ENCODE measurements at regions not wholly inside any gene's neighbourhood (a gene's known extent, or its start where the extent isn't known, plus 50 kb on each side); places are given as distances from the start of the nearest gene placed in this dataset.

GRCh38 chr10:90587081-90587491 lies 270.8 kb downstream of the HTR7 start:
- Mint-ChIP-seq H3K4me1 (ENCODE audit: low read depth) (peaks cover 12% of the 10 kb centered on the region), H3K27me3 (peaks cover 5% of the 10 kb centered on the region), H3K36me3 (ENCODE audit: insufficient read depth) (no peaks in the 10 kb centered on the region), H3K9me3 (ENCODE audit: low read depth) (no peaks in the 10 kb centered on the region), H3K4me3 (ENCODE audit: low read depth) (no peak overlapping the region), H3K27ac (no peak overlapping the region)
- TF ChIP-seq, protein P1, sequence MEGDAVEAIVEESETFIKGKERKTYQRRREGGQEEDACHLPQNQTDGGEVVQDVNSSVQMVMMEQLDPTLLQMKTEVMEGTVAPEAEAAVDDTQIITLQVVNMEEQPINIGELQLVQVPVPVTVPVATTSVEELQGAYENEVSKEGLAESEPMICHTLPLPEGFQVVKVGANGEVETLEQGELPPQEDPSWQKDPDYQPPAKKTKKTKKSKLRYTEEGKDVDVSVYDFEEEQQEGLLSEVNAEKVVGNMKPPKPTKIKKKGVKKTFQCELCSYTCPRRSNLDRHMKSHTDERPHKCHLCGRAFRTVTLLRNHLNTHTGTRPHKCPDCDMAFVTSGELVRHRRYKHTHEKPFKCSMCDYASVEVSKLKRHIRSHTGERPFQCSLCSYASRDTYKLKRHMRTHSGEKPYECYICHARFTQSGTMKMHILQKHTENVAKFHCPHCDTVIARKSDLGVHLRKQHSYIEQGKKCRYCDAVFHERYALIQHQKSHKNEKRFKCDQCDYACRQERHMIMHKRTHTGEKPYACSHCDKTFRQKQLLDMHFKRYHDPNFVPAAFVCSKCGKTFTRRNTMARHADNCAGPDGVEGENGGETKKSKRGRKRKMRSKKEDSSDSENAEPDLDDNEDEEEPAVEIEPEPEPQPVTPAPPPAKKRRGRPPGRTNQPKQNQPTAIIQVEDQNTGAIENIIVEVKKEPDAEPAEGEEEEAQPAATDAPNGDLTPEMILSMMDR (IDR thresholded peaks at IDR 0.05; ENCODE audit: unreplicated experiment), result no peak
- no peak for DNase-seq (ENCODE audit: low spot score, unreplicated experiment)

DNA sequence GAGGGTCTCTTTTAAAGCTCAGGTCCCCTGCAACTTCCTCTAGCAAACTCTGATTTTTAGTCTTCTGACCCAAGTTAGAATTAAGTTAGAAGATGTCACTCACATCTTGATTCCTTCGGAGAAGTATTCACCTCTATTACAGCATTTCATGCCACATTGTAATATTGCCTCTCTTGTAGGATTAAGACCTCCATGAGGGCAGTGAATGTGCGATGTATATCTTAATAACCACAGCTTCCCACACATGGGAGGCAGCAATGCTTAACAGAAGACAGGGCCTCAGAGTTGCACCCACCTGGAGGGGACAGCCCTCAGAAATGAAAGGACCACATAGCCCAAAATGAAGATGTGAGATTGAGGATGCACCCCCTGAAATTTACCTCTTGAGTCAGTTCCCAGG lies 270.3 kb downstream of the HTR7 start:
- H3K9me3 Mint-ChIP-seq (ENCODE audit: low read depth), result no peaks in the 10 kb centered on the region
- H3K36me3 Mint-ChIP-seq (ENCODE audit: insufficient read depth), result no peaks in the 10 kb centered on the region
- TF ChIP-seq, protein P1 (IDR thresholded peaks at IDR 0.05; ENCODE audit: unreplicated experiment), result no peak
- peaks cover 12% of the 10 kb centered on the region for H3K4me1 Mint-ChIP-seq (ENCODE audit: low read depth)
- no peak overlapping the region for H3K27ac Mint-ChIP-seq
- H3K27me3 Mint-ChIP-seq, result peaks cover 5% of the 10 kb centered on the region
- no peak overlapping the region for H3K4me3 Mint-ChIP-seq (ENCODE audit: low read depth)
- DNase-seq (ENCODE audit: low spot score, unreplicated experiment), result no peak

DNA sequence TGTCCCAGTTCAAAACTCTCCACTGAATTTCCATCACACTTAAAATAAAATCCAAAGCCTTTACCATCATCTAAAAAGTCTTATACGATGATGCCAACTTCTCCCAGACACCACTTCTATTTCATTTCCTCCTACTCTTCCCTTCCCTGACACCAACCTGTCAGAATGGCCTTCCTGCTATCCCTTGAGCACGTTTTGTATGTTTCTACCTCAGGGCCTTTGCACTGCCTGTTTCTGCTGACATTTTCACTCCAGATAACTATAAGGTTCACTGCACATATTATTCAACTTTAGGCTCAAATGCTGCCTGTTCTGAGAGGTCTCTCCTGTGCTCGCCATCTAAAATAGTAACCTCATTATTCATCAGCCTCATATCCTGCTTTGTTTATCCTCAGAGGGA lies 269.6 kb downstream of the HTR7 start:
- Mint-ChIP-seq H3K27ac (peak overlapping the region; percentile 14), H3K27me3 (peaks cover 5% of the 10 kb centered on the region), H3K4me3 (ENCODE audit: low read depth) (no peak overlapping the region), H3K36me3 (ENCODE audit: insufficient read depth) (no peaks in the 10 kb centered on the region), H3K4me1 (ENCODE audit: low read depth) (peaks cover 12% of the 10 kb centered on the region), H3K9me3 (ENCODE audit: low read depth) (no peaks in the 10 kb centered on the region)
- TF ChIP-seq, protein P1 (IDR thresholded peaks at IDR 0.05; ENCODE audit: unreplicated experiment), result no peak
- DNase-seq (ENCODE audit: low spot score, unreplicated experiment), result no peak

- Mint-ChIP-seq H3K9me3 (ENCODE audit: low read depth) (no peaks in the 10 kb centered on the region), H3K36me3 (ENCODE audit: insufficient read depth) (no peaks in the 10 kb centered on the region), H3K4me3 (ENCODE audit: low read depth) (no peak overlapping the region), H3K27ac (no peak overlapping the region), H3K27me3 (peaks cover 5% of the 10 kb centered on the region), H3K4me1 (ENCODE audit: low read depth) (peaks cover 12% of the 10 kb centered on the region)
- DNase-seq (ENCODE audit: low spot score, unreplicated experiment), result no peak
- TF ChIP-seq, protein P1 (IDR thresholded peaks at IDR 0.05; ENCODE audit: unreplicated experiment), result no peak
Measured at GRCh38 chr10:90589825-90590224, 268.0 kb downstream of the HTR7 start.

DNA sequence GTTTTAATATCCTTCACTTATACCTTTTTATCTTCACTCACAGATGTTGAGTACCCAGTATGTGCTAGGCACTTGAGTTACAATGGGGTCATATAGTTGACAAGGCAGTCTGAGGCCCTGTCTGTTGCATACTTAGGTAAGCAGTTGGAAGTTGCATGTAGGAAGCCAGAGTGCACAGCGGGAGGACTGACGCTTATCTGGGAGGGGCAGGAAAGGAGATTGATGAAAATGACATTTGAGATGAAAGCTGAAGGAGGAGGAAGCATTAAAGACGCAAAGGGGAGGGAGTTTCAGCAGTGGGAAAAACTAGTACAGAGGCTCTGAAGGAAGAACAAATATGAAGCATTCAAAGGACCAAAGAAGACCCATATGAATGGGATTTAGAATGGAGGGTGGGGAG lies 266.2 kb downstream of the HTR7 start:
- TF ChIP-seq, protein P1 (IDR thresholded peaks at IDR 0.05; ENCODE audit: unreplicated experiment), result no peak
- DNase-seq (ENCODE audit: low spot score, unreplicated experiment), result no peak
- Mint-ChIP-seq H3K36me3 (ENCODE audit: insufficient read depth) (no peaks in the 10 kb centered on the region), H3K27ac (no peak overlapping the region), H3K27me3 (peaks cover 5% of the 10 kb centered on the region), H3K4me3 (ENCODE audit: low read depth) (no peak overlapping the region), H3K4me1 (ENCODE audit: low read depth) (peaks cover 10% of the 10 kb centered on the region), H3K9me3 (ENCODE audit: low read depth) (no peaks in the 10 kb centered on the region)
